Peyer's patch (tissue), 4 donors: ENCODE measurements at regions not wholly inside any gene's neighbourhood (a gene's known extent, or its start where the extent isn't known, plus 50 kb on each side); places are given as distances from the start of the nearest gene placed in this dataset.

Experiments used
- CTCF ChIP-seq, 6 experiments: fragments of 450-650 bp in 4 of 6; fragments of 200-600 bp in 2 of 6; sonication (generic) in 1 of 6; IDR thresholded peaks; one replicate each; pipeline ENCODE4 v1.5.1; 2017 to 2019; ENCODE audit warnings: antibody characterized with exemption in 6 of 6, mild to moderate bottlenecking in 3 of 6, moderate library complexity in 1 of 6
- POLR2A ChIP-seq, 2 donors: fragments of 450-650 bp; IDR thresholded peaks; one replicate each; pipeline ENCODE4 v1.5.1; 2017; ENCODE audit warnings: antibody characterized with exemption in 2 of 2, mild to moderate bottlenecking in 2 of 2, moderate library complexity in 2 of 2

GRCh38 chr3:163721596-163721995, 1356.7 kb downstream of the SI start:
- TF ChIP-seq CTCF (IDR thresholded peaks at IDR 0.05) (no peak), POLR2A (IDR thresholded peaks at IDR 0.05) (no peak)
